Pancreas (tissue), 10 donors: ENCODE measurements at regions not wholly inside any gene's neighbourhood (a gene's known extent, or its start where the extent isn't known, plus 50 kb on each side); places are given as distances from the start of the nearest gene placed in this dataset.

ENCODE experiments used
- ATAC-seq, 4 donors: fragments of 200-7000 bp; cut with Tn5 transposase; one replicate each; pipeline versions ENCODE4 v1.8.0 to v1.9.1; 2020; ENCODE audit warnings: mild to moderate bottlenecking in 4 of 4, moderate library complexity in 4 of 4
- DNase-seq, 6 donors: peaks; one replicate each; pipeline ENCODE4 v3.0.0-alpha.2; 2020
- FAIRE-seq: peaks from 2 replicates; lab custom pipeline; 2012; peaks lifted over from hg19 to GRCh38; lab: Jason Lieb, UNC
- H3K27ac ChIP-seq, 4 donors: fragments of 200-600 bp; sonication (generic); 1 replicate in 3 of 4; 2 replicates in 1 of 4; pipeline versions ENCODE4 v1.5.0 to v1.8.0; 2020
- H3K27me3 ChIP-seq, 4 donors: fragments of 200-600 bp; one replicate each; pipeline ENCODE4 v1.8.0; 2021
- H3K36me3 ChIP-seq, 3 donors: fragments of 200-600 bp; sonication (generic) in 1 of 3; one replicate each; pipeline versions ENCODE4 v1.5.0 to v1.8.0; 2020 to 2021
- H3K4me1 ChIP-seq, 3 donors: fragments of 200-600 bp; one replicate each; pipeline ENCODE4 v1.8.0; 2021
- H3K4me3 ChIP-seq, 4 donors: fragments of 200-600 bp; sonication (generic) in 2 of 4; one replicate each; pipeline versions ENCODE4 v1.5.0 to v1.8.0; 2020 to 2021
- H3K9me3 ChIP-seq, 4 donors: fragments of 200-600 bp; one replicate each; pipeline ENCODE4 v1.8.0; 2021
- CTCF ChIP-seq, 4 donors: fragments of 200-600 bp; sonication (generic) in 3 of 4; IDR thresholded peaks; one replicate each; pipeline versions ENCODE4 v1.5.0 to v1.8.0; 2021; ENCODE audit warnings: antibody characterized with exemption in 4 of 4
- WGBS, 2 donors: extraction: QIAGEN DNeasy Blood & Tissue Kit; methylation state at CpG; one replicate each; pipeline ENCODE4 v1.1.7; 2013; 5-methylcytosine and 5-hydroxymethylcytosine counted together
- intact Hi-C, 3 donors: fragments of 100-400 bp; cut with DNase I; formaldehyde crosslinking; loops; one replicate each; pipeline versions ENCODE4 v1.11.1 to v1.14.2; 2022
- donor health status: healthy with polysubstance abuse.
- donor health status: DM: no; HTN: no; CAD: no; lungs with moderate emphysema.
- donor health status: DM: no; HTN: no; CAD: no.
- donor health status: control.
- donor health status: control.
- donor health status: Bipolar disorder and iron deficiency.
- donor health status: DM: yes; HTN: yes; CAD: no.
- donor health status: DM: no; HTN: no; CAD: no.
- donor health status: DM: no; HTN: no; CAD: no.
- donor health status: DM: yes; HTN: yes; CAD: no.

GRCh38 chr13:56980856-56981255, 159.9 kb upstream of the PRR20A start:
- no peak for ATAC-seq
- FAIRE-seq, result no peak
- intact Hi-C loops, result no loop called here
- no peak for DNase-seq
- no peaks in the 10 kb centered on the region for H3K36me3 ChIP-seq
- H3K9me3 ChIP-seq, result no peaks in the 10 kb centered on the region
- WGBS, 2 donors, result 30 to 38% methylated on average over 1 of the region's 1 CpG
- H3K4me1 ChIP-seq, result no peaks in the 10 kb centered on the region
- TF ChIP-seq CTCF (IDR thresholded peaks at IDR 0.05), result no peak
- H3K27me3 ChIP-seq, result no peaks in the 10 kb centered on the region
- no peak overlapping the region for H3K27ac ChIP-seq
- no peak overlapping the region for H3K4me3 ChIP-seq

DNA sequence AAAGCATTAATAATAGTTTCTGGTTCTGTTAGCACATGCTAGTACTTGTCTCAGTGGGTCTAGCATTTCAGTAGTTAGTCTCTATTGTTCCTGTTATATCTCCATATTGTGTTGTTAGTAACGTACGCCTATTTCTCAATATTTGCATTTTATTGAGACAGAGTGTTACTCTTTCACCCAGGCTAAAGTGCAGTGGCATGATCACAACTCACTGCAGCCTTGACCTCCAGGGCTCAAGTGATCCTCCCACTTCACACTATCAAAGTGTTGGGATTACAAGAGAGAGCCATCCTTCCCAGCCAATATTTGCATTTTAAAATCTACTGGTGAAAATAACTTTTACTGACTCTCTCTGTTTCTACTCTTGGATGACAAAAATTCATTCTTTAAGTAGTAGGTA, 154.6 kb upstream of the PRR20A start:
- ATAC-seq, result no peak
- Histone ChIP-seq H3K4me1 (no peaks in the 10 kb centered on the region), H3K9me3 (no peaks in the 10 kb centered on the region), H3K27me3 (no peaks in the 10 kb centered on the region), H3K27ac (no peak overlapping the region), H3K4me3 (no peak overlapping the region), H3K36me3 (no peaks in the 10 kb centered on the region)
- TF ChIP-seq CTCF (IDR thresholded peaks at IDR 0.05), result no peak
- intact Hi-C loops, result no loop called here
- DNase-seq, result no peak
- WGBS, 2 donors, result 53 to 81% methylated on average over 2 of the region's 2 CpGs
- FAIRE-seq, result no peak

DNA sequence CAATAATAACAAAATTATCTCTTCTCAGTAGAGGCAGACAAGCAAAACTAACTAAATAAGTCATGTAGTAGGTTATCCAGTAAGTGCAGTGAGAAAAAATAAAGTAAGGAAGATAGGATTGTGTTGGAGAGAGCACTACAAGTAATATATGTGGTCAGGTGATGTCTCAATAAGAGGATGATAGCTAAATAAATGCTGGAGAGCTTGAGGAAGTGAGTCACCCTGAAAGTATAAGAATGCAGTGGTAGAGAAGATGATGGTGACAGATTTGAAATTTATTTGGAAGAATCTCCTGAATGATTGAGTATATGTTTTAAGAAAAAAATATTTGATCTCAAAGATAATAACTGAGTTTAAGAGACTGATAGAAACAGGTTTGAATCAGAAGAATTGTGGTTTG, 152.2 kb upstream of the PRR20A start:
- TF ChIP-seq CTCF (IDR thresholded peaks at IDR 0.05), result no peak
- Histone ChIP-seq H3K4me1 (no peaks in the 10 kb centered on the region), H3K4me3 (no peak overlapping the region), H3K27ac (no peak overlapping the region), H3K36me3 (no peaks in the 10 kb centered on the region), H3K27me3 (no peaks in the 10 kb centered on the region), H3K9me3 (no peaks in the 10 kb centered on the region)
- intact Hi-C loops, result no loop called here
- DNase-seq, result no peak
- FAIRE-seq, result no peak
- no peak for ATAC-seq

GRCh38 chr13:57003682-57004081, 137.0 kb upstream of the PRR20A start:
- H3K27ac ChIP-seq, result no peak overlapping the region
- TF ChIP-seq CTCF (IDR thresholded peaks at IDR 0.05), result no peak
- DNase-seq, result no peak
- no peak overlapping the region for H3K4me3 ChIP-seq
- no peaks in the 10 kb centered on the region for H3K9me3 ChIP-seq
- WGBS, 2 donors, result 61 to 71% methylated on average over 2 of the region's 2 CpGs
- H3K27me3 ChIP-seq, result no peaks in the 10 kb centered on the region
- no peak for FAIRE-seq
- intact Hi-C loops, result no loop called here
- ATAC-seq, result no peak
- H3K4me1 ChIP-seq, result no peaks in the 10 kb centered on the region
- no peaks in the 10 kb centered on the region for H3K36me3 ChIP-seq

- no peak for TF ChIP-seq CTCF (IDR thresholded peaks at IDR 0.05)
- ATAC-seq, result no peak
- no peak for FAIRE-seq
Measured at GRCh38 chr13:57017357-57017756, 123.4 kb upstream of the PRR20A start.

More at GRCh38 chr13:57017357-57017756, 123.4 kb upstream of the PRR20A start:
- intact Hi-C loops, result no loop called here
- H3K27me3 ChIP-seq, result no peaks in the 10 kb centered on the region
- no peaks in the 10 kb centered on the region for H3K9me3 ChIP-seq
- DNase-seq, result no peak
- 11 to 19% methylated on average over 1 of the region's 1 CpG for WGBS, 2 donors
- H3K4me3 ChIP-seq, result no peak overlapping the region
- H3K36me3 ChIP-seq, result no peaks in the 10 kb centered on the region
- no peak overlapping the region for H3K27ac ChIP-seq
- H3K4me1 ChIP-seq, result no peaks in the 10 kb centered on the region
